K562 (cell line): ENCODE measurements at regions not wholly inside any gene's neighbourhood (a gene's known extent, or its start where the extent isn't known, plus 50 kb on each side); places are given as distances from the start of the nearest gene placed in this dataset.

Source experiments
- CTCF ChIP-seq, 3 experiments: IDR thresholded peaks in 2 of 3; conservative IDR thresholded peaks in 1 of 3; 2 replicates each; pipeline ENCODE4 v1.5.1; 2011 to 2012; ENCODE audit warnings: low read length in 3 of 3, mild to moderate bottlenecking in 3 of 3, control low read depth in 2 of 3, improper control_type of control experiment in 1 of 3, inconsistent platforms in 1 of 3, low read depth in 1 of 3, mixed read lengths in 1 of 3, moderate library complexity in 1 of 3; ENCODE audit not compliant: insufficient read depth in 2 of 3
- POU5F1 ChIP-seq: fragments of 150-350 bp; IDR thresholded peaks from 2 replicates; pipeline ENCODE4 v1.6.1; 2014; ENCODE audit warnings: borderline replicate concordance, low read length, low read depth, mild to moderate bottlenecking; ENCODE audit not compliant: partially characterized antibody
- ZNF431 ChIP-seq: sonication (generic); formaldehyde crosslinking; IDR thresholded peaks from 2 replicates; pipeline ENCODE4 v1.8.0; 2022; ENCODE audit warnings: mild to moderate bottlenecking, missing genetic modification reagents
- TF ChIP-seq, protein P1 (sequence below): fragments of 250-450 bp; sonication (Bioruptor Pico); IDR thresholded peaks from 2 replicates; pipeline ENCODE4 v1.4.0; 2020; ENCODE audit warnings: mild to moderate bottlenecking, moderate library complexity
- TF ChIP-seq, protein P2 (sequence below): fragments of 450-650 bp; IDR thresholded peaks from 2 replicates; pipeline ENCODE4 v1.6.1; 2017; ENCODE audit warnings: mild to moderate bottlenecking, moderate library complexity
- TF ChIP-seq, protein P3 (sequence below): fragments of 250-450 bp; sonication (Bioruptor Pico); IDR thresholded peaks from 2 replicates; pipeline ENCODE4 v1.8.0; 2021; ENCODE audit warnings: moderate library complexity, mild to moderate bottlenecking, inconsistent platforms

DNA sequence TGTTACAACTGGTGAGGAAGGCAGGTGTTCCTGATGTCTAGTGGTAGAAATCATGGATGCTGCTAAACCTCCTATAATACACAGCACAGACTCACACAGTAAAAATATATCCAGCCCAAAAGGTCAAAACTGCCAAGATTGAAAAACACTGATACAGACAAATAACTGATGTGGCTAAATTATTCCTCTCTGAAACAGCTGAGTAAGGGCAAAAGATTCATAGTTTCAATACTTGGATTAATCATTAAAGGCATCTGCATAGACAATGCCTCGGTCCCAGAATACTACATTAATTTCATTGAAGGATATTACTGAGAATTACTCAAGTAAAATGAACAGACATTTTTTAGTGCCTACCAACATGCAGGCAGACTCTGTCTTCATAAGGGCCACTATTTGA lies 180.7 kb upstream of the CRIM1 start:
- TF ChIP-seq, protein P1, sequence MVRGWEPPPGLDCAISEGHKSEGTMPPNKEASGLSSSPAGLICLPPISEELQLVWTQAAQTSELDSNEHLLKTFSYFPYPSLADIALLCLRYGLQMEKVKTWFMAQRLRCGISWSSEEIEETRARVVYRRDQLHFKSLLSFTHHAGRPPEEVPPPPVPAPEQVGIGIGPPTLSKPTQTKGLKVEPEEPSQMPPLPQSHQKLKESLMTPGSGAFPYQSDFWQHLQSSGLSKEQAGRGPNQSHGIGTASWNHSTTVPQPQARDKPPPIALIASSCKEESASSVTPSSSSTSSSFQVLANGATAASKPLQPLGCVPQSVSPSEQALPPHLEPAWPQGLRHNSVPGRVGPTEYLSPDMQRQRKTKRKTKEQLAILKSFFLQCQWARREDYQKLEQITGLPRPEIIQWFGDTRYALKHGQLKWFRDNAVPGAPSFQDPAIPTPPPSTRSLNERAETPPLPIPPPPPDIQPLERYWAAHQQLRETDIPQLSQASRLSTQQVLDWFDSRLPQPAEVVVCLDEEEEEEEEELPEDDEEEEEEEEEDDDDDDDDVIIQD (CRISPR knock-in tag) = no peak
- no peak for TF ChIP-seq POU5F1
- TF ChIP-seq, protein P2, sequence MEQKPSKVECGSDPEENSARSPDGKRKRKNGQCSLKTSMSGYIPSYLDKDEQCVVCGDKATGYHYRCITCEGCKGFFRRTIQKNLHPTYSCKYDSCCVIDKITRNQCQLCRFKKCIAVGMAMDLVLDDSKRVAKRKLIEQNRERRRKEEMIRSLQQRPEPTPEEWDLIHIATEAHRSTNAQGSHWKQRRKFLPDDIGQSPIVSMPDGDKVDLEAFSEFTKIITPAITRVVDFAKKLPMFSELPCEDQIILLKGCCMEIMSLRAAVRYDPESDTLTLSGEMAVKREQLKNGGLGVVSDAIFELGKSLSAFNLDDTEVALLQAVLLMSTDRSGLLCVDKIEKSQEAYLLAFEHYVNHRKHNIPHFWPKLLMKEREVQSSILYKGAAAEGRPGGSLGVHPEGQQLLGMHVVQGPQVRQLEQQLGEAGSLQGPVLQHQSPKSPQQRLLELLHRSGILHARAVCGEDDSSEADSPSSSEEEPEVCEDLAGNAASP = no peak
- TF ChIP-seq, protein P3, sequence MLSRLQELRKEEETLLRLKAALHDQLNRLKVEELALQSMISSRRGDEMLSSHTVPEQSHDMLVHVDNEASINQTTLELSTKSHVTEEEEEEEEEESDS (CRISPR knock-in tag) = no peak
- TF ChIP-seq ZNF431 (CRISPR knock-in tag) = no peak
- no peak for TF ChIP-seq CTCF (IDR thresholded peaks at IDR 0.05 in 2 of 3, conservative IDR thresholded peaks at IDR 0.05 in 1 of 3; ENCODE audit: insufficient read depth in 2 of 3, low read depth in 1 of 3, low read length in 3 of 3)
